ENCODE measurements at regions not wholly inside any gene's neighbourhood (a gene's known extent, or its start where the extent isn't known, plus 50 kb on each side); places are given as distances from the start of the nearest gene placed in this dataset.

GRCh38 chr16:49068224-49068623, 213.4 kb downstream of the CBLN1 start:
- no peak for DNase-seq

- DNase-seq = no peak
These were observed 213.9 kb downstream of the CBLN1 start for GRCh38 chr16:49067776-49068175.

- no peak for DNase-seq
These were observed 220.4 kb downstream of the CBLN1 start for GRCh38 chr16:49061137-49061714.

GRCh38 chr16:49060728-49061127, 220.9 kb downstream of the CBLN1 start:
- no peak for DNase-seq

GRCh38 chr16:49058382-49058781, 223.3 kb downstream of the CBLN1 start:
- no peak for DNase-seq

GRCh38 chr16:49057936-49058335, 223.7 kb downstream of the CBLN1 start:
- DNase-seq = no peak

- DNase-seq = no peak
These were observed 224.2 kb downstream of the CBLN1 start for GRCh38 chr16:49057391-49057790.

GRCh38 chr16:49056546-49056945, 225.1 kb downstream of the CBLN1 start:
- DNase-seq = no peak

GRCh38 chr16:49055824-49056545, 225.7 kb downstream of the CBLN1 start:
- no peak for DNase-seq

GRCh38 chr16:49055291-49055690, 226.3 kb downstream of the CBLN1 start:
- no peak for DNase-seq

- DNase-seq = no peak
These were observed 227.0 kb downstream of the CBLN1 start for GRCh38 chr16:49054606-49055005.

GRCh38 chr16:49052846-49053245, 228.8 kb downstream of the CBLN1 start:
- no peak for DNase-seq

- DNase-seq = no peak
These were observed 230.1 kb downstream of the CBLN1 start for GRCh38 chr16:49051576-49051975.

GRCh38 chr16:49050607-49051006, 231.0 kb downstream of the CBLN1 start:
- DNase-seq = no peak

- no peak for DNase-seq
These were observed 232.0 kb downstream of the CBLN1 start for GRCh38 chr16:49049644-49050043.

- DNase-seq = no peak
These were observed 232.4 kb downstream of the CBLN1 start for GRCh38 chr16:49049191-49049590.

- DNase-seq = no peak
These were observed 233.1 kb downstream of the CBLN1 start for GRCh38 chr16:49048557-49048956.

- no peak for DNase-seq
These were observed 245.5 kb downstream of the CBLN1 start for GRCh38 chr16:49036126-49036525.

- no peak for DNase-seq
These were observed 254.2 kb downstream of the CBLN1 start for GRCh38 chr16:49027420-49027819.

GRCh38 chr16:49026566-49027181, 255.0 kb downstream of the CBLN1 start:
- no peak for DNase-seq

GRCh38 chr16:49024896-49025295, 256.7 kb downstream of the CBLN1 start:
- no peak for DNase-seq

- DNase-seq = no peak
These were observed 257.6 kb downstream of the CBLN1 start for GRCh38 chr16:49024016-49024415.

GRCh38 chr16:49023050-49023449, 258.6 kb downstream of the CBLN1 start:
- no peak for DNase-seq

- no peak for DNase-seq
These were observed 259.2 kb downstream of the CBLN1 start for GRCh38 chr16:49022351-49022963.
